Brain microvascular endothelial cell (primary cell): ENCODE measurements at regions not wholly inside any gene's neighbourhood (a gene's known extent, or its start where the extent isn't known, plus 50 kb on each side); places are given as distances from the start of the nearest gene placed in this dataset.
"Not testable (repeated sequence)": the region's sequence is repeated elsewhere in the genome, so short reads cannot be mapped to it uniquely, and the experiment has no call there.

ENCODE experiments used
- DNase-seq: peaks from one replicate; pipeline ENCODE4 v3.0.0-alpha.2; 2020
- H3K27ac ChIP-seq: fragments of 250-450 bp; sonication (Bioruptor Pico); 2 replicates; pipeline ENCODE4 v1.5.1; 2020; ENCODE audit warnings: mild to moderate bottlenecking, moderate library complexity
- H3K27me3 ChIP-seq: fragments of 250-450 bp; sonication (Bioruptor Pico); replicated peaks from 2 replicates; pipeline ENCODE4 v1.5.1; 2020; ENCODE audit warnings: mild to moderate bottlenecking
- H3K36me3 ChIP-seq: fragments of 250-450 bp; sonication (Bioruptor Pico); replicated peaks from 2 replicates; pipeline ENCODE4 v1.5.1; 2020; ENCODE audit warnings: mild to moderate bottlenecking
- H3K4me3 ChIP-seq: 2 replicates; pipeline ENCODE4 v1.5.1; 2011; ENCODE audit warnings: low read depth, mild to moderate bottlenecking, control low read depth, low read length, moderate library complexity
- in situ Hi-C: cut with HindIII; loops from 2 replicates; pipeline ENCODE4 v1.10.0; 2017; ENCODE audit warnings: low sequenced_read_pairs, low pct_ligation_motif_present
- TF ChIP-seq, protein P1 (sequence below): IDR thresholded peaks from 2 replicates; pipeline ENCODE4 v1.5.1; 2011; ENCODE audit warnings: low read depth, mild to moderate bottlenecking, moderate library complexity, low read length, control low read depth, inconsistent platforms; ENCODE audit errors: missing control alignments

DNA sequence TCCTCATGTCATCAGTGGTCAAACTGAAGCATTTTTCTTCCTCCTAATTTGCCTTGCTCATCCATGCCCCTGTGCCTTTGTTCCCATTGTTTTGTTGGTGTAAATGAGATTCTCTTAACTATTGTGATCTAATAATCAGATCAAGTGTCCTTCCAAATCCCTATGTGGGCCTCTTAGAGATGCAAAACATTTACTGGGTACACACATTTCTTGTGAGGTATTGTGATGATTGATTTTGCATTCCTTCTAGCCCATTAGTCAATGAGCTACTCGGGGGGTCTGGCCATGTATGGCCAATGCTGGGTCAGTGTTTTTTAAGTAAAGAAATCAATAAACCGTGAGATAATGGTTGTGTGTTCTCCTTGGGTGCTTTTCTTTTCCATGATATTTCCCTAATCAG lies 580.4 kb downstream of the VGLL3 start:
- no peaks in the 10 kb centered on the region for H3K27me3 ChIP-seq
- no peak for DNase-seq
- in situ Hi-C loops: no loop called here
- H3K36me3 ChIP-seq: no peaks in the 10 kb centered on the region
- no peak overlapping the region for H3K4me3 ChIP-seq
- TF ChIP-seq, protein P1, sequence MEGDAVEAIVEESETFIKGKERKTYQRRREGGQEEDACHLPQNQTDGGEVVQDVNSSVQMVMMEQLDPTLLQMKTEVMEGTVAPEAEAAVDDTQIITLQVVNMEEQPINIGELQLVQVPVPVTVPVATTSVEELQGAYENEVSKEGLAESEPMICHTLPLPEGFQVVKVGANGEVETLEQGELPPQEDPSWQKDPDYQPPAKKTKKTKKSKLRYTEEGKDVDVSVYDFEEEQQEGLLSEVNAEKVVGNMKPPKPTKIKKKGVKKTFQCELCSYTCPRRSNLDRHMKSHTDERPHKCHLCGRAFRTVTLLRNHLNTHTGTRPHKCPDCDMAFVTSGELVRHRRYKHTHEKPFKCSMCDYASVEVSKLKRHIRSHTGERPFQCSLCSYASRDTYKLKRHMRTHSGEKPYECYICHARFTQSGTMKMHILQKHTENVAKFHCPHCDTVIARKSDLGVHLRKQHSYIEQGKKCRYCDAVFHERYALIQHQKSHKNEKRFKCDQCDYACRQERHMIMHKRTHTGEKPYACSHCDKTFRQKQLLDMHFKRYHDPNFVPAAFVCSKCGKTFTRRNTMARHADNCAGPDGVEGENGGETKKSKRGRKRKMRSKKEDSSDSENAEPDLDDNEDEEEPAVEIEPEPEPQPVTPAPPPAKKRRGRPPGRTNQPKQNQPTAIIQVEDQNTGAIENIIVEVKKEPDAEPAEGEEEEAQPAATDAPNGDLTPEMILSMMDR: no peak
- no peak overlapping the region for H3K27ac ChIP-seq

DNA sequence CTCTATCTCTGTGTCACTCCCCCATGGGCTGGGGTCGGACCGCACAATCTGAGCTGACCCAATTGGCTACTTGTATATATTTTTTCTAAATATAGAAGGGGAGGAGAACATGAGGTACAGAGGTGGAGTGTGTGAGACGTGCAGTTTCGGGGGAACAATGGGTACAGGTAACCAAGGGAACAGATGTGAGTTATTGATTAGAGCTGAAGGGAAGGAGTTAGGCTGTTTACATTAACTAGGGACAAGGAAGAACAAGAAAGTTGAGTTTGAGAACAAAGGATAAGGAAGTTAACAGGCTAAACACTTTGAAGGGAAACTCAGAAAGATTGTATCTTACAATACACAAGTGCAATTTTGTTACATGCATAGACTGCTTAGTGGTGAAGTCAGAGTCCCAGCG lies 601.2 kb downstream of the VGLL3 start:
- in situ Hi-C loops, H3K27ac ChIP-seq, H3K36me3 ChIP-seq, H3K27me3 ChIP-seq, DNase-seq, H3K4me3 ChIP-seq: not testable (repeated sequence)

- Histone ChIP-seq H3K27me3 (no peaks in the 10 kb centered on the region), H3K36me3 (no peaks in the 10 kb centered on the region), H3K27ac (no peak overlapping the region), H3K4me3 (no peak overlapping the region)
- TF ChIP-seq, protein P1: peak; percentile 40
- no peak for DNase-seq
- in situ Hi-C loops: no loop called here
These were observed 602.1 kb downstream of the VGLL3 start for GRCh38 chr3:86388820-86389219.

- Histone ChIP-seq H3K4me3 (no peak overlapping the region), H3K27ac (no peak overlapping the region), H3K27me3 (no peaks in the 10 kb centered on the region), H3K36me3 (no peaks in the 10 kb centered on the region)
- no peak for DNase-seq
- in situ Hi-C loops: no loop called here
- TF ChIP-seq, protein P1: no peak
These were observed 608.4 kb downstream of the VGLL3 start for GRCh38 chr3:86382556-86382955.

DNA sequence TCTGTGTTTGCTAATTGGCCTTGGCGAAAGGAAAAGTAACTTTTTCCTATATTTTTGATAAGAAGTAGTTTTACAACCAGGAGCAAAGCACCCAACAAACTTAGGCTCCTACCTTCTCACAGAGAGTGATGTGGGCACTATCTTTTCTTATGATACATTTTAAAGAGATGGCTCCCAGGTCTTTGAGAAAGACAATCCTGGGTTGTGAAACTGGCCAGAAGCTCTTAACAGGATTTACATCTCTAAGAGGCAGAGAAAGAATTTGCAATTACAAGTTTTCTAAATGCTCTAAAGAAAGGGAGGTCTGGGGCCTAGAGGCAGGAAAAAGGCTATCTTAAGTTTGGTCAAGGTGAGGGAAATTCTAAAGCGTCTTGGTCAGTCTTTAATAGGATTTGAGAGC lies 609.7 kb downstream of the VGLL3 start:
- Histone ChIP-seq H3K36me3 (no peaks in the 10 kb centered on the region), H3K4me3 (no peak overlapping the region), H3K27ac (no peak overlapping the region), H3K27me3 (no peaks in the 10 kb centered on the region)
- TF ChIP-seq, protein P1: no peak
- in situ Hi-C loops: no loop called here
- no peak for DNase-seq

GRCh38 chr3:86379280-86379679 lies 611.7 kb downstream of the VGLL3 start:
- Histone ChIP-seq H3K27me3 (no peaks in the 10 kb centered on the region), H3K4me3 (no peak overlapping the region), H3K27ac (no peak overlapping the region), H3K36me3 (no peaks in the 10 kb centered on the region)
- DNase-seq: no peak
- TF ChIP-seq, protein P1: no peak
- in situ Hi-C loops: no loop called here

- Histone ChIP-seq H3K27me3 (no peaks in the 10 kb centered on the region), H3K4me3 (no peak overlapping the region), H3K27ac (no peak overlapping the region), H3K36me3 (no peaks in the 10 kb centered on the region)
- TF ChIP-seq, protein P1: no peak
- DNase-seq: no peak
- in situ Hi-C loops: no loop called here
These were observed 612.1 kb downstream of the VGLL3 start for GRCh38 chr3:86378829-86379228.

- H3K27me3 ChIP-seq, in situ Hi-C loops, DNase-seq, H3K4me3 ChIP-seq, H3K36me3 ChIP-seq, H3K27ac ChIP-seq: not testable (repeated sequence)
These were observed 655.4 kb downstream of the VGLL3 start for GRCh38 chr3:86335566-86335965.
